ENCODE measurements at regions not wholly inside any gene's neighbourhood (a gene's known extent, or its start where the extent isn't known, plus 50 kb on each side); places are given as distances from the start of the nearest gene placed in this dataset.

GRCh38 chrX:39935411-39936064 lies 162.2 kb downstream of the BCOR start:
- TF ChIP-seq CTCF (IDR thresholded peaks at IDR 0.05) (no peak), POLR2A (IDR thresholded peaks at IDR 0.05) (no peak)
